ENCODE measurements at regions not wholly inside any gene's neighbourhood (a gene's known extent, or its start where the extent isn't known, plus 50 kb on each side); places are given as distances from the start of the nearest gene placed in this dataset.

- TF ChIP-seq EZH2phosphoT487 (IDR thresholded peaks at IDR 0.05; ENCODE audit: low read depth): no peak
- TF ChIP-seq CTCF (IDR thresholded peaks at IDR 0.05; ENCODE audit: low read depth, low read length): no peak
- Histone ChIP-seq H4K20me1 (ENCODE audit: insufficient read depth, low read length) (no peaks in the 10 kb centered on the region), H3K27ac (ENCODE audit: low read length) (no peak overlapping the region), H3K79me2 (ENCODE audit: low read length) (no peaks in the 10 kb centered on the region), H3K36me3 (replicated peaks; ENCODE audit: low read depth, low read length) (no peaks in the 10 kb centered on the region), H3K4me2 (ENCODE audit: low read length) (no peak overlapping the region), H3K9ac (ENCODE audit: low read length) (no peak overlapping the region), H3K27me3 (ENCODE audit: low read depth, low read length) (no peaks in the 10 kb centered on the region), H2AFZ (ENCODE audit: low read depth, low read length) (no peak overlapping the region), H3K4me3 (ENCODE audit: low read length) (no peak overlapping the region), H3K4me1 (ENCODE audit: low read length) (no peaks in the 10 kb centered on the region), H3K9me3 (ENCODE audit: insufficient read depth, low read length) (no peaks in the 10 kb centered on the region)
Measured at GRCh38 chrX:148215726-148216125, 234.6 kb downstream of the FMR1NB start.

- no peaks in the 10 kb centered on the region for H4K20me1 ChIP-seq (ENCODE audit: insufficient read depth, low read length)
- no peak for TF ChIP-seq EZH2phosphoT487 (IDR thresholded peaks at IDR 0.05; ENCODE audit: low read depth)
- no peak for TF ChIP-seq CTCF (IDR thresholded peaks at IDR 0.05; ENCODE audit: low read depth, low read length)
- no peak overlapping the region for H3K9ac ChIP-seq (ENCODE audit: low read length)
- H3K9me3 ChIP-seq (ENCODE audit: insufficient read depth, low read length): no peaks in the 10 kb centered on the region
- H2AFZ ChIP-seq (ENCODE audit: low read depth, low read length): no peak overlapping the region
- H3K4me3 ChIP-seq (ENCODE audit: low read length): no peak overlapping the region
- H3K36me3 ChIP-seq (replicated peaks; ENCODE audit: low read depth, low read length): no peaks in the 10 kb centered on the region
- no peaks in the 10 kb centered on the region for H3K79me2 ChIP-seq (ENCODE audit: low read length)
- no peaks in the 10 kb centered on the region for H3K4me1 ChIP-seq (ENCODE audit: low read length)
- no peaks in the 10 kb centered on the region for H3K27me3 ChIP-seq (ENCODE audit: low read depth, low read length)
- no peak overlapping the region for H3K4me2 ChIP-seq (ENCODE audit: low read length)
- no peak overlapping the region for H3K27ac ChIP-seq (ENCODE audit: low read length)
Measured at GRCh38 chrX:148223361-148223760, 242.2 kb downstream of the FMR1NB start.

- Histone ChIP-seq H4K20me1 (ENCODE audit: insufficient read depth, low read length) (no peaks in the 10 kb centered on the region), H3K27me3 (ENCODE audit: low read depth, low read length) (no peaks in the 10 kb centered on the region), H3K4me1 (ENCODE audit: low read length) (no peaks in the 10 kb centered on the region), H3K27ac (ENCODE audit: low read length) (no peak overlapping the region), H3K36me3 (replicated peaks; ENCODE audit: low read depth, low read length) (no peaks in the 10 kb centered on the region), H2AFZ (ENCODE audit: low read depth, low read length) (no peak overlapping the region), H3K79me2 (ENCODE audit: low read length) (no peaks in the 10 kb centered on the region), H3K4me2 (ENCODE audit: low read length) (no peak overlapping the region), H3K9ac (ENCODE audit: low read length) (no peak overlapping the region), H3K9me3 (ENCODE audit: insufficient read depth, low read length) (no peaks in the 10 kb centered on the region), H3K4me3 (ENCODE audit: low read length) (no peak overlapping the region)
- TF ChIP-seq CTCF (IDR thresholded peaks at IDR 0.05; ENCODE audit: low read depth, low read length) (no peak), EZH2phosphoT487 (IDR thresholded peaks at IDR 0.05; ENCODE audit: low read depth) (no peak)
Measured at GRCh38 chrX:148228521-148228920, 247.4 kb downstream of the FMR1NB start.

GRCh38 chrX:148229801-148230303 lies 248.7 kb downstream of the FMR1NB start:
- no peak overlapping the region for H2AFZ ChIP-seq (ENCODE audit: low read depth, low read length)
- H3K9ac ChIP-seq (ENCODE audit: low read length): no peak overlapping the region
- H3K27ac ChIP-seq (ENCODE audit: low read length): no peak overlapping the region
- H3K4me3 ChIP-seq (ENCODE audit: low read length): no peak overlapping the region
- H3K4me1 ChIP-seq (ENCODE audit: low read length): no peaks in the 10 kb centered on the region
- H3K27me3 ChIP-seq (ENCODE audit: low read depth, low read length): no peaks in the 10 kb centered on the region
- no peak for TF ChIP-seq EZH2phosphoT487 (IDR thresholded peaks at IDR 0.05; ENCODE audit: low read depth)
- no peak for TF ChIP-seq CTCF (IDR thresholded peaks at IDR 0.05; ENCODE audit: low read depth, low read length)
- H4K20me1 ChIP-seq (ENCODE audit: insufficient read depth, low read length): no peaks in the 10 kb centered on the region
- no peaks in the 10 kb centered on the region for H3K79me2 ChIP-seq (ENCODE audit: low read length)
- no peaks in the 10 kb centered on the region for H3K36me3 ChIP-seq (replicated peaks; ENCODE audit: low read depth, low read length)
- H3K9me3 ChIP-seq (ENCODE audit: insufficient read depth, low read length): no peaks in the 10 kb centered on the region
- H3K4me2 ChIP-seq (ENCODE audit: low read length): no peak overlapping the region
